H1 (cell line): ENCODE measurements at regions not wholly inside any gene's neighbourhood (a gene's known extent, or its start where the extent isn't known, plus 50 kb on each side); places are given as distances from the start of the nearest gene placed in this dataset.

Experiments
- ATF3 ChIP-seq: IDR thresholded peaks from 2 replicates; pipeline ENCODE4 v1.6.1; 2011; ENCODE audit warnings: low read depth, mild to moderate bottlenecking, low read length; ENCODE audit not compliant: insufficient read depth
- PHF8 ChIP-seq: fragments of 200-600 bp; sonication (generic); conservative IDR thresholded peaks from 2 replicates; pipeline ENCODE4 v1.7.1; 2012; ENCODE audit warnings: low read depth, mild to moderate bottlenecking, inconsistent platforms, low read length, moderate library complexity
- SRF ChIP-seq: IDR thresholded peaks from 2 replicates; pipeline ENCODE4 v1.6.1; 2011; ENCODE audit warnings: mild to moderate bottlenecking, low read depth, low read length, moderate library complexity
- TF ChIP-seq, protein P1 (sequence below): fragments of 300-600 bp; sonication (generic); IDR thresholded peaks from 2 replicates; pipeline ENCODE4 v1.7.1; 2012; ENCODE audit warnings: low read length, moderate library complexity, mild to moderate bottlenecking, inconsistent platforms; ENCODE audit not compliant: insufficient replicate concordance
- TF ChIP-seq, protein P2 (sequence below): IDR thresholded peaks from 2 replicates; pipeline ENCODE4 v1.6.1; 2012; ENCODE audit warnings: inconsistent platforms

- TF ChIP-seq, protein P1, sequence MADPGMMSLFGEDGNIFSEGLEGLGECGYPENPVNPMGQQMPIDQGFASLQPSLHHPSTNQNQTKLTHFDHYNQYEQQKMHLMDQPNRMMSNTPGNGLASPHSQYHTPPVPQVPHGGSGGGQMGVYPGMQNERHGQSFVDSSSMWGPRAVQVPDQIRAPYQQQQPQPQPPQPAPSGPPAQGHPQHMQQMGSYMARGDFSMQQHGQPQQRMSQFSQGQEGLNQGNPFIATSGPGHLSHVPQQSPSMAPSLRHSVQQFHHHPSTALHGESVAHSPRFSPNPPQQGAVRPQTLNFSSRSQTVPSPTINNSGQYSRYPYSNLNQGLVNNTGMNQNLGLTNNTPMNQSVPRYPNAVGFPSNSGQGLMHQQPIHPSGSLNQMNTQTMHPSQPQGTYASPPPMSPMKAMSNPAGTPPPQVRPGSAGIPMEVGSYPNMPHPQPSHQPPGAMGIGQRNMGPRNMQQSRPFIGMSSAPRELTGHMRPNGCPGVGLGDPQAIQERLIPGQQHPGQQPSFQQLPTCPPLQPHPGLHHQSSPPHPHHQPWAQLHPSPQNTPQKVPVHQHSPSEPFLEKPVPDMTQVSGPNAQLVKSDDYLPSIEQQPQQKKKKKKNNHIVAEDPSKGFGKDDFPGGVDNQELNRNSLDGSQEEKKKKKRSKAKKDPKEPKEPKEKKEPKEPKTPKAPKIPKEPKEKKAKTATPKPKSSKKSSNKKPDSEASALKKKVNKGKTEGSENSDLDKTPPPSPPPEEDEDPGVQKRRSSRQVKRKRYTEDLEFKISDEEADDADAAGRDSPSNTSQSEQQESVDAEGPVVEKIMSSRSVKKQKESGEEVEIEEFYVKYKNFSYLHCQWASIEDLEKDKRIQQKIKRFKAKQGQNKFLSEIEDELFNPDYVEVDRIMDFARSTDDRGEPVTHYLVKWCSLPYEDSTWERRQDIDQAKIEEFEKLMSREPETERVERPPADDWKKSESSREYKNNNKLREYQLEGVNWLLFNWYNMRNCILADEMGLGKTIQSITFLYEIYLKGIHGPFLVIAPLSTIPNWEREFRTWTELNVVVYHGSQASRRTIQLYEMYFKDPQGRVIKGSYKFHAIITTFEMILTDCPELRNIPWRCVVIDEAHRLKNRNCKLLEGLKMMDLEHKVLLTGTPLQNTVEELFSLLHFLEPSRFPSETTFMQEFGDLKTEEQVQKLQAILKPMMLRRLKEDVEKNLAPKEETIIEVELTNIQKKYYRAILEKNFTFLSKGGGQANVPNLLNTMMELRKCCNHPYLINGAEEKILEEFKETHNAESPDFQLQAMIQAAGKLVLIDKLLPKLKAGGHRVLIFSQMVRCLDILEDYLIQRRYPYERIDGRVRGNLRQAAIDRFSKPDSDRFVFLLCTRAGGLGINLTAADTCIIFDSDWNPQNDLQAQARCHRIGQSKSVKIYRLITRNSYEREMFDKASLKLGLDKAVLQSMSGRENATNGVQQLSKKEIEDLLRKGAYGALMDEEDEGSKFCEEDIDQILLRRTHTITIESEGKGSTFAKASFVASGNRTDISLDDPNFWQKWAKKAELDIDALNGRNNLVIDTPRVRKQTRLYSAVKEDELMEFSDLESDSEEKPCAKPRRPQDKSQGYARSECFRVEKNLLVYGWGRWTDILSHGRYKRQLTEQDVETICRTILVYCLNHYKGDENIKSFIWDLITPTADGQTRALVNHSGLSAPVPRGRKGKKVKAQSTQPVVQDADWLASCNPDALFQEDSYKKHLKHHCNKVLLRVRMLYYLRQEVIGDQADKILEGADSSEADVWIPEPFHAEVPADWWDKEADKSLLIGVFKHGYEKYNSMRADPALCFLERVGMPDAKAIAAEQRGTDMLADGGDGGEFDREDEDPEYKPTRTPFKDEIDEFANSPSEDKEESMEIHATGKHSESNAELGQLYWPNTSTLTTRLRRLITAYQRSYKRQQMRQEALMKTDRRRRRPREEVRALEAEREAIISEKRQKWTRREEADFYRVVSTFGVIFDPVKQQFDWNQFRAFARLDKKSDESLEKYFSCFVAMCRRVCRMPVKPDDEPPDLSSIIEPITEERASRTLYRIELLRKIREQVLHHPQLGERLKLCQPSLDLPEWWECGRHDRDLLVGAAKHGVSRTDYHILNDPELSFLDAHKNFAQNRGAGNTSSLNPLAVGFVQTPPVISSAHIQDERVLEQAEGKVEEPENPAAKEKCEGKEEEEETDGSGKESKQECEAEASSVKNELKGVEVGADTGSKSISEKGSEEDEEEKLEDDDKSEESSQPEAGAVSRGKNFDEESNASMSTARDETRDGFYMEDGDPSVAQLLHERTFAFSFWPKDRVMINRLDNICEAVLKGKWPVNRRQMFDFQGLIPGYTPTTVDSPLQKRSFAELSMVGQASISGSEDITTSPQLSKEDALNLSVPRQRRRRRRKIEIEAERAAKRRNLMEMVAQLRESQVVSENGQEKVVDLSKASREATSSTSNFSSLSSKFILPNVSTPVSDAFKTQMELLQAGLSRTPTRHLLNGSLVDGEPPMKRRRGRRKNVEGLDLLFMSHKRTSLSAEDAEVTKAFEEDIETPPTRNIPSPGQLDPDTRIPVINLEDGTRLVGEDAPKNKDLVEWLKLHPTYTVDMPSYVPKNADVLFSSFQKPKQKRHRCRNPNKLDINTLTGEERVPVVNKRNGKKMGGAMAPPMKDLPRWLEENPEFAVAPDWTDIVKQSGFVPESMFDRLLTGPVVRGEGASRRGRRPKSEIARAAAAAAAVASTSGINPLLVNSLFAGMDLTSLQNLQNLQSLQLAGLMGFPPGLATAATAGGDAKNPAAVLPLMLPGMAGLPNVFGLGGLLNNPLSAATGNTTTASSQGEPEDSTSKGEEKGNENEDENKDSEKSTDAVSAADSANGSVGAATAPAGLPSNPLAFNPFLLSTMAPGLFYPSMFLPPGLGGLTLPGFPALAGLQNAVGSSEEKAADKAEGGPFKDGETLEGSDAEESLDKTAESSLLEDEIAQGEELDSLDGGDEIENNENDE: no peak
- TF ChIP-seq PHF8 (no peak), ATF3 (no peak), SRF (no peak)
- TF ChIP-seq, protein P2, sequence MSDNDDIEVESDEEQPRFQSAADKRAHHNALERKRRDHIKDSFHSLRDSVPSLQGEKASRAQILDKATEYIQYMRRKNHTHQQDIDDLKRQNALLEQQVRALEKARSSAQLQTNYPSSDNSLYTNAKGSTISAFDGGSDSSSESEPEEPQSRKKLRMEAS: no peak
- TF ChIP-seq, all 59 proteins: peak for 0
Observed at GRCh38 chrX:39202641-39203040, 401.4 kb downstream of the MID1IP1 start (continued).
